GM21529 (cell line): ENCODE measurements at regions not wholly inside any gene's neighbourhood (a gene's known extent, or its start where the extent isn't known, plus 50 kb on each side); places are given as distances from the start of the nearest gene placed in this dataset.
"Not testable (repeated sequence)": the region's sequence is repeated elsewhere in the genome, so short reads cannot be mapped to it uniquely, and the experiment has no call there.

Experiments
- ATAC-seq: cut with Tn5 transposase; IDR thresholded peaks from one replicate; pipeline ENCODE4 v1.9.1; 2021; ENCODE audit not compliant: unreplicated experiment

DNA sequence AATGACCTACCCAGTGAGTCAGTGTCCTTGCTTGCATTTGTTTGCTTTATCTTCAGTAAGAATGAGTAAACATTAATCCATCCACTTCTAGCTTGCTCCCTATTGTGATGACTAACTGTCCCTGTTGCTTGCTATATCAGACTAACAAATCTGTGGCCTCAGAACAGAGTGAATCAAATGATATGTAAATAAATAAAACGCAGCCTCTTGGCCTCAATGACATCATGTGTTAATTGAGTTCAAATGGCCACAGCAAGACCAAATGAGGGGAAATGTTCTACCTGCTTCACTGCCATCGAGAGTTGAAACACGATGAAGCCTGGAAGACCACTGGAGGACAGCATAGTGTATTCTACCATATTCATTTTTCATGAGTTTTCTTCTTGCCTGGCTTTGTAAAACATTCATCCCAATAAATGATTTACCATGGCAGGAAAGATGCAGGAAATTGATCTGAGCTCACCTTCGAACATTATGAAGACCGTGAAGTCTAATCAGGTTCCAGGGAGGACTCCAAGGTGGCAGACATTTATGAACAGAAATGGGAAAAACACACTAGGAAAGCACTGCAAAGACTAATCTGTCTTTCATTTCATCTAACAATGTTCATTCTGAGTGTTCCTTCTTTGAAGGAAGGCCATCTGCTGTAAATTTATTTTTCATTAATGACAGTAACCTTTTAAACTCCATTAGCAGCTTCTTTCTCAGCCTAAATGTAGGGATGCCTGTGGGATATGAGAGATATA lies 1144.5 kb downstream of the TUSC7 start:
- no peak for ATAC-seq

DNA sequence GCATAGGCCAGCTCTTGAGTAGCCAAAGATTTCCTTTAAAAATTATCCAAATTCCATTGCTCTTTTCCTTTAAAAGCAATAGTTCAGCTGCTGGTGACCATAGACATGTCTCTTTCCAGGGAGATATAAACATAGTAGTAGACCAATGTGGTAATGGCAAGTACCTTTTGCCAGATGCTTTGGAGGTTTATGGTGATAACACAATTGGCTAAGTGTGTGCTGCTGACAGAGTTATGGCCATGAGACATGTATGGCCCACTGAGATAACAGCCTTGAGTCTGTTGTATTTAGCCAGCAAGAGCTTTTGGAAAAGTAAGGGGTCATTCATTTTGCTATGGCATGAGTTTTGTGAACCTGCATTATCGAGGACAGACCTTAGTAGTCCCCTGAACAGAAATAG lies 1146.8 kb downstream of the TUSC7 start:
- ATAC-seq: no peak

DNA sequence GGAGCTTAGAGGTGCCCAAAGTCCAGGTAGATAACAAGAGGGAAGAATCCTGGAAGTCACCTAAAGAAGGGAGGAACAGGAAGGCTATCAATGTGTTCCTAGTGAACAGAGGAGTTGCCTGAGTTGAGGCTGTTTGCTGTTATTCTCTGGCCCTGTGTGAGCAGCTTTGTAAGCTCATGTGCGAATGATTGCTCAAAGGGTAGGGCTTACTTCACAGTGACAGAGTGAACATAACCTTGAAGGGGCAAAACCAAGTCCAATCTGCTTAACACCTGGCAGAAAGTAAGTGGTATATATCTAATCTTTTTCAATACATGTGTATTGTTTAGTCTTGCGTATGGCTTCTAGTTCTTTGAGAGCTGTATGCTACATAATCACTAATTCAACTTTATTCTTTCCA lies 1153.6 kb downstream of the TUSC7 start:
- no peak for ATAC-seq

DNA sequence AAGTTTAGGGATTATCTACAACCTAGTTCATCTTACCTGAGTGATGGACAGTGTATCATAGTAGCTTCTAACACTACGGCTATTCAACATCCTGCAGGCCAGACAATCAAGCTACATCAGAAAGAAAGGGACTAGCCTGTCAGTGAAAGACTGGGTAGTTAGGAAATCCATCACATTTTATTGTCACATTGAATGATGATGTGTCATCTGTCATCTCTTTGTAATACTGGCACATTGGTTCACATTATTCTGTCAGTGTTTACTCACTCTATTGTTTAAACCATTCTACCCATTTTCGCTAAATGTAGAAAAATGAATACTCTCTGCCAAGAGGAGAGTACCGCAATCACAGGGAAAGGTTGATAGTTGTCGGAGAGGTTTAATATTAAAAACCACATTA lies 1155.8 kb downstream of the TUSC7 start:
- ATAC-seq: no peak

DNA sequence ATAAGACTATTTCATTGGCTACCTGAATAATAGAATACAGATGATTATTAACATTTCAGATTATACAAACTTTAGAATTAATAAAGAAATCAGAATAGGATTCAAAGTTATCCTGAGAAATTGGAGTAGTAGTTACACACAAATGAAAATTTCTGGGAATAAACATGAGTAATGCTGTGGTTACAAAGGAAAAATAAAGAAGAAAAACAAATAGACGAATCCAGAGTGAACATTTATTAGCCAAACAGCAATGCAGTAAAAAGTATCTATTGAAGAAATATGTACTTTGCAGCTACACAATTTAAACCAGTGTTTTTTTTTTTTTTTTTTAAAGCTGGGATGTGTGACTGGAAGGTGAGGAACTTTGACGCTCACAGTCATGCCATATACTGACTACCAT lies 1159.2 kb downstream of the TUSC7 start:
- no peak for ATAC-seq

DNA sequence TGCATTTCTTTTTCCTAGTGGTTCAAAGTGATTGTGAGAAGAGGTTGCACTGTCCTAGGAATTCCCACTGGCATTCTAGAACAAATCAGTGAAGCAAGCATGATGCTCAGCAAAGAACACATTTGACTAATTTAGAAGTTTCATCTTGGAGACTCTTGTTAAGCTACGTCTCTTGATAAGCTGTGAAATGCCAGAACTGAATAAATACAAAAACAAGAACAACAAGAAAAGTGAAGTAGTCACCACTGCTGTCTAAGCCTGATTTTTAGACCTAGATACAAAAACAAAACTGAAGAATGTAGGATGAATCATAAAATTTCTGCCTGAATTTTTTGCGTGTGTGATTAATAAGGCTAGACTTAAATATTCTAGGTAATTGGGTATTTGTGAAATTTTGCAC lies 1162.4 kb downstream of the TUSC7 start:
- ATAC-seq: no peak

DNA sequence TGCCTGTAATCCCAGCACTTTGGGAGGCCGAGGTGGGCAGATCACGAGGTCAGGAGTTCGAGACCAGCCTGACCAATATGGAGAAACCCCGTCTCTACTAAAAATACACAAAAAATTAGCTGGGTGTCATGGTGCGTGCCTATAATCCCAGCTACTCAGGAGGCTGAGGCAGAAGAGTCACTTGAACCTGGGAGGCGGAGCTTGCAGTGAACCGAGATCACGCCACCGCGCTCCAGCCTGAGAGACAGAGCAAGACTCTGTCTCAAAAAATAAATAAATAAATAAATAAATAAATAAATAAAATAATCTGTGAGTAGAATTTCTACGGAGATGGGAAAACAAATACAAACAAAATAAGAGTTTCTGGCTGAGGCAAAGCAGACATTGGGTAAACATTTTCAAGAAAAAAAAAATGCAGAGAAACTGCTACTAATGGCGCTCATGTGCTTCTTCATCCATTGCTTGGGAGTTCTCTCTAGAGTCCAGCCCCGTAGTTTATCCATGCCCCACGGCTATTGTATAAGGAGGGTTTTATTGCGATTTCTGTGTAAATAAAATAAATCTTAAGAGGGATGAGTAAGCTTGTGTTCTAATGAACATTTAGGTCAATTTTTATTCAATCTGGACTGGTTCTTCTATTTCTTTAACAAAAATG lies 1161.9 kb downstream of the IGSF11 start:
- not testable (repeated sequence) for ATAC-seq

DNA sequence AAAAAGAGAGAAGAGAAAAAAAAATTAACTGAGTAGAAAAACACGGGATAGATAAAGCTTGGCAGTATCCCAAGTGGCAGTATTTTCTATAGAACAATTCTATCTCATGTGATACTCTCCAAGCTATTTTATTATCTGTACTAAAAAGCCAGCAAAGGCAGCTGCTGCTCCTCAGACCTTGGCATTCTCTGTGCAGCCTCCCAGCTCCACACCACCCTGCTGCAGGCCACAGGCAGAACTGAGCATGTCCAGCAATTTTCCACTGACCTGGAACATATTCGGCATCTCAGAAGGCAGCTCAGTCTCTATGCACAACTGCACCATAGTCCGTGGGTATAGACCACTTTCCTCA lies 1161.4 kb downstream of the IGSF11 start:
- no peak for ATAC-seq

DNA sequence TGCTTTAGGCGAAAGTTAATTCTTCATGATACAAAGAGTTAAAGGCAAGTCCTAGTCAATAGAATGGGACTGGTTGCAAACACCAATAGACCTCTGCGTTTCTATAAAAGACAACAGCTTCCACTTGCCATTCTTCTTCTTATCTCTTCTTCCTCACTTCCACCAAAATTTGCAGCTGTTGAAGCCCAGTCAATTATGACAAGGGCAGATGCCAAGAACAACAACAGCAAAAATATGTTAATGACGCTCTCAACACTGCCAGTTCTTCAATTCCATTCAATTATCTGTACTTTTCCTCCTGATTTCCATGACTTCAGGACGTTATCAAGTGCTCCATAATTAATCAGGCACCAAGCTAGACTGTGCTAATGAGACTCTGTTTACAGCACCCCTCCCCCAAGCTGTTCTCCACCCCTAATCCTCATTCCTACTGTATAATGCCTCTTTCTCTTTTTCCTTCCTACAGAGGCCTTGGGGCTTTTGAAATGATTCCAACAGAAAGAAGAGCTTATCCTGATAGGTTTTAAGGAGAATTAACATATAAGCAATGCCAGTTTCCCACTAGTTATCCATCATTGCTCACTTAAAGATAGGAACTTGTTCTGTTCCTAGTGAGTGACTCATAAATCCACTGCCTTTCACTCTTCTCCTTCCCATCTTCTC lies 1160.5 kb downstream of the IGSF11 start:
- no peak for ATAC-seq

DNA sequence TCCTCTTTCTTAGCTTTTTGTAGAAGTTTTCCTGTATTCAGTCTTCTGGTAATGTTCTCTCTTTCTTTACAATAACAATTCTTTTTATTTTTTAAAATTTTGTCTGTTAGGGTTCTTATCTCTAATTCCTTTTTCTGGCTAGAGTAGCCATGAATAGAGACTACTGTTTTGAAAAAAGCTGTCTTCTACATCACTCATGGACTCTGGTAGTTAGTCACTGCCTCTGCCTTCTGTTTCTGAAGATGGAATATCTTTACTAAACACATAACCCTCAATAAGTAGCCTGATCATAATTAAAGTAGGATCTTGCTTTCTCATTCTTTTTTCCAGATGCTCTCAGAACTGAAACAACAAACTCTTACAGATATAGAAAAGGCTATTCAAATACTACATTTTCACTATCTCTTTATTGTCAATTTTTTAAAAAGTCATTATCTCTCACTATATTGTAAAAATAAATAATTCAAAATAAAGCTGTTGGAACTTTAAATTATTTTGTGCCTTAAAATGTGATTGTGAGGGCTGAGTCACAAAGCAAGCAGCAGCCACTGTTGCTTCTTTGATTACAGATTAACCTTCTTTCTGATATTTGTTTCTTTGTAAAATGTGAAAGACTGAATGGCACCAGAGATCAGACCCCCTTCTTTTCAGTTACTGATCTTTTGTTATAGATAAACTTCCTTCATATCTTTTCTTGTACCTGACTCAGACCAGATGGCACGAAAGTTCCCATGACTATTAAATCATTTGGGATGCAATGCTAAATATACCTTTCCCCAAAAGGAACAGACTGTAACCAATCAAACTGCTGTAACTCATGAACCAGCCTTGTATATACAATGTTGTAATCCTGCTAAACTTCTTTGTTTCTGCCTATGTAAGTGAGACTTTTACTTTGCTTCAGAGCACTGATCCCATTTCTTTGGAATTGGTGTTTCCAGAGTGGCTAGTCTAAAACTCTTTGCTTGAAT lies 1159.5 kb downstream of the IGSF11 start:
- ATAC-seq: no peak

DNA sequence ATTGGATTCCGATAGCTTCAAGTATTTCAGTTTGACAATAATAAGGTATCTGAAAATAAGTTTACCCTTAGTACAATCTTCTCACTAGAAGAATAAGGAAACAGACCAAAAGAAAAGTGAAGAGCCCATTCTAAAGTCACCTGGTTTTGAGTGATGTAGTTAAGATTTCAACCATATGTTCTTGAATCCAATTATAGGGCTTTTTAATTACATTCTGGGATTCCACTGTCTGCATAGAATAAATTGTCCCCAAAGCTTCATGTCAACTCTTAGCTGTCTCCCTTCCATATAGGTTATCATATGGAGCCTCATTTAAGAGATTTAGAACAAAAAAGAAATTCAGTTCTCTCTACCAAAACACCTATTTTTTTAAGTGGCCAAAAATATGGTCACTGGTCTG lies 1158.8 kb downstream of the IGSF11 start:
- ATAC-seq: no peak

DNA sequence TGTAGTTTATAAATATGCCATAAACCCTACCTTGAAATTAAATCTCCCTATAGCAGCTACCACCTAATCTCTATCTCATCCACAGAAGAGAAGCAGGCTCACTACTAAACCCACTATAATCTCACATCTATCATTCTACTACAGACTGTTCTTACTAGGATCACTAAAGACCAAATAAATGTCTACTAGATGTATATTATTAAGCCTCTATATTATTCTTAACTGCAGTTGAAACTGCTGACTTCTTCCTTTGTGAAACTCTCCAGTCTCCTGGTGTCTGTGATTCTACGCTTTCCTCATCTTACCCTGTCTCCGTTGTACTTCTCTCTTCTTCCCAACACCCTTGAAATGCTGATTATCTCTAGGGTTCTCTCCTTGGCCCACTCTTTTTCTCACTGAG lies 1154.0 kb downstream of the IGSF11 start:
- ATAC-seq: no peak

DNA sequence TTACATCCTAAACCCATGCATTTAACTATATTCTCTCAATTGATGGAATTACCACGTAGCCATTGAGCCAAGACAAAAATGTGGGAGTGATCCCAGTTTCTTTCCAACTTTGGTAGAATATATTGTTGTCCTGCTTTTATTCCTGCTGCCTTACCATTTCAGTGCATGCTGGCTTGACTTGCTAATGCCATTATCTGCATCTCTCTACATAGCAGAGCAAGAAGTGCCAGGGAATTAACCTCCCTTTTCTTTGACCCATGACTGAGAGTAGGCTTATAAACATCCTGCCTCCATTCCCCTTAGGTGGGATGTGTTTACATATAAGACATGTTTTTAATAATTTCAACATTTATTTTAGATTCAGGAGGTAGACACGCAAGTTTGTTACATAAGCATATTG lies 1153.4 kb downstream of the IGSF11 start:
- ATAC-seq: no peak

DNA sequence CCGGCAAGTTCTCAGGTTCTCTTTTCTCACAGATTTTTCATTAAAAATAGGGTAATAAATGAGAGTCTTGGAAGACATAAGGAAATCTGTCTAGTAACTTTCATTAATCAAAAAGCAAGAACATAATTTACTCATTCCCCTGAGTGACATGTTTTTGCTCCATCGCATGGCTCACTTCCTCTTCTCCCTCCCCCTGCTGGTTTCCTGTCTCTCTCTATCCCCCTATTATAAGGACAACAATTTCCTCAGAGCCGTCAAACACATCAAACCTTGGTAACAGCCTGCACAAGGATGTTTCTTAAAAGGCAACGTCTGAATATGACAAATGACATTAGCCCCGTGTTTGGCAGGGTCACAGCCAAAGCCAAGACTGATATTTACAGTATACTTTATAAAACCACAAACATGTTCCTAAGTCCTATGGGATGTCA lies 1149.6 kb downstream of the IGSF11 start:
- no peak for ATAC-seq

DNA sequence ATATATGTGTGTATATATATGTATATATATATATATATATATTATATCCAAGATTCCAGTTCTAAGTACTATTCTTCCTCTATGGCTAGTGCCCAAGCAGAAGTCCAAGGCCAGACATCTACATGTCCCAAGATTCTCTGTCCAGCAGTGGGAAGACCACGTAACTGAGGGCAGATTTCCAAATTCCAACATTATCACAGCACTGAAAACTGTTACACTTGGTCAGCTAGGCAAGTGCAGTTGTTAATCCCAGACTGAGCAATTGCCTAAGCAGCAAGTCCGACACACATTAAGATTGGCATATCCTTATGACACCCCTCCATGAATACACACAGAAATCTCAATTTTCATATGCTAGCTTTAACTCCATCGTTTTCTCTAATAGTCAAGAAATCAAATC lies 1148.5 kb downstream of the IGSF11 start:
- no peak for ATAC-seq

DNA sequence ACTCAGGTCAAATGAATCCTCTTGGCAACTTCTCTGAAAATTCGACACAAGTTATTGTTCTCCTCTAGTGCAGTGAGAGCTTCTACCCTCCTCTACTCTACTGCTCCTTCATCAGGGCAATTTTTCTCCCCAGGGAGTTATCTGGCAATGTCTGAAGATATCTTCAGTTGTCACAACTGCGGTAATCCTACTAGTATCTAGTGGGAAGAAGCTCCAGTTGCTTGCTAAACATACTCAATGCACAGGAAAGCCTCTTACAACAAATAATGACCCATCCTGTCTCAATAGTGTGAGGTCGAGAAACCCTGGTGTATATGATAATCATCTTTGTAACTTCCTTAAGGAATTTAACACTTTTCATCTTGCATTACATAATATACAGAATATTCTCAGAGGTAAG lies 1147.6 kb downstream of the IGSF11 start:
- no peak for ATAC-seq

DNA sequence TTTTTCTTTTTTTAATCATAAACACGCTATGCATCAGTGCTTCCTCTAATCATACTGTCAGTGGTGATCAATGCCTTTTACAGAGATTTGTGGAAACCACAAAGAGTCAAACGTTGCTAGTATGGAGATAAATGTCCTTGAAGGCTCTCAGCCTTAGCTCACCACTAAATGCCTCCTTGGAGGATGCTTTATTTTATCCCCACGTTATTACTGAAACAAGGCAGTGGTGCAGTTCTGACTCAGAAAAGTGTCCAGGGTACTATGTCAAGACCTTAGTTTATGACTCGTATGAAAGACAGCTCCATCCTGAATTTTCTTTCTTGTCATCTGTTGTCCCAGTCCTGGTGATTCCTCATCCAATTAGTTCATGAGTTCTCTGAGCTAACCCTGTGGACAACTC lies 1146.7 kb downstream of the IGSF11 start:
- no peak for ATAC-seq

DNA sequence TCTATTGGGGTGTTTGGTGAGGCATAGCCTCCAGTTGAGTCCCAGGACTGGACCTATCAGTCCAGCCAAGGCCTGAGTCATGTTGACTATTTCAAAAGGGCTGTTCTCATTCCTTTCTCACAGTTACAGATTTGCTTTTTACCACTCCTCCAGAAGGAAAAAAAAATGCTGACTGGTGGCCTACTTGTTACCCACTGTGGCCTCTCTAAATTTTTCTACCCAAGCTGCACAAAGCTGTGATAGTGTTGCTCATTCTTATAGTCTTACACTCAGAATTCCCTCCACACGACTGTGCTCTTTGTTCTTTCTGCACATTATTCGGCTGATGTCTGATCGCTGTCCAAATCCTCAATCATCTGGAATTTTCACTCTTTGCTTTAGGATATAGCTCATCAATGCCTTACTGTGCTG lies 1142.2 kb downstream of the IGSF11 start:
- ATAC-seq: no peak

DNA sequence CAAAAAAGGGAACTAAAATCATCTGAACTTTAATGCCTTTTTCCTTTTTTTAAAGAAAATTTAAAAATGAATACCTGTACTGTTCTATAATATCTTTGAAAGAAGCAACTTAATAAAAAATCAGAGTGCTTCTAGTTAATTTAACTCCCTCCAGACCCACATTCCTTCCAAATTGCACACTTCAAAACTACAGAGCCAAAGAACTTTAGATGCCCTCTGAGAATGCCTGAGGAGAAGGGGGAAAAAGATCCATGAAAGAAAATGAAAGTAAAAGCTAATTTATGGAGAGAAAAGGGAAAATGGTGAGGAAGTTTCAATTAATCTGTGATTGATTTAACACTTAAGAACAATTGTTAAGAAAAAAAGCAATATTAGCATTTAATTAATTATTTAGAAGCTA lies 1141.6 kb downstream of the IGSF11 start:
- no peak for ATAC-seq

DNA sequence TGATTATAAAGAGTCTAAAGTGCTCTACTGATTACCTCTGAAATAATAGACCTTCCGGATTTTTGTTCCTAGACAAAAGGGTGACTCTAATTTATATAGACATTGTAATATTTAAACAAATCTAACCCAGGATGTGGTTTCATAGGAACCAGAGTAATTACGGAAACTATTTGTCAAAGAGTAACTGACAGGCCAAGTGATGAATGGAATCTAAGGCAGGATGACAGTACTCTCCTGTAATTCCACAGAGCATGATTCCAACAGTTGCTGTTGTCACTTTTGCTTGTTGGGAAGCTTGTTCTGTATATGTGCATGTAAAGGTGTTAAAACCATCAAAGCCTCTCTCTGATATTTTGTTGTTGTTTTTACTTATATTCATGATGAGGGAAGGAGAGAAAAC lies 1141.0 kb downstream of the IGSF11 start:
- no peak for ATAC-seq
